ENCODE measurements at regions not wholly inside any gene's neighbourhood (a gene's known extent, or its start where the extent isn't known, plus 50 kb on each side); places are given as distances from the start of the nearest gene placed in this dataset.

DNA sequence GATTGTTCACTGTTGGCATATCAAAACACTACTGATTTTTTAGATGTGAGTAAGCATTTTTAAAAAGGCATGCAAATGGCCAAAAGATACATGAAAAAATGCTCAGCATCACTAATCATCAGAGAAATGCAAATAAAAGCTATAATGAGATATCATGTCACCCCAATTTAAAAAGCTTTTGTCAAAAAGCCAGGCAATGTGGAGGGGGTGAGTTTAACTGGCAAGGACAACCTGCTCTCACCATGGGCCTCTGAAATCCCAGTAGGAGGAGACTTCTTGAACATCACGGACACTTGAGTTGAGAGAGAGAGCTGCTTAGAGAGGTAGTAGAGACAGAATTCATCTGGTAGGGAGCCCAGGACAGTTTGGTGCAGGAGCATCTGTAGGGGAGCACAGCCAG lies 347.1 kb upstream of the MPDZ start:
- DNase-seq (ENCODE audit: low read depth, low spot score): no peak
- in situ Hi-C loops (cut with HindIII; ENCODE audit: low pct_unique_long_range_greater_than_20kb, low sequenced_read_pairs): no loop called here

DNA sequence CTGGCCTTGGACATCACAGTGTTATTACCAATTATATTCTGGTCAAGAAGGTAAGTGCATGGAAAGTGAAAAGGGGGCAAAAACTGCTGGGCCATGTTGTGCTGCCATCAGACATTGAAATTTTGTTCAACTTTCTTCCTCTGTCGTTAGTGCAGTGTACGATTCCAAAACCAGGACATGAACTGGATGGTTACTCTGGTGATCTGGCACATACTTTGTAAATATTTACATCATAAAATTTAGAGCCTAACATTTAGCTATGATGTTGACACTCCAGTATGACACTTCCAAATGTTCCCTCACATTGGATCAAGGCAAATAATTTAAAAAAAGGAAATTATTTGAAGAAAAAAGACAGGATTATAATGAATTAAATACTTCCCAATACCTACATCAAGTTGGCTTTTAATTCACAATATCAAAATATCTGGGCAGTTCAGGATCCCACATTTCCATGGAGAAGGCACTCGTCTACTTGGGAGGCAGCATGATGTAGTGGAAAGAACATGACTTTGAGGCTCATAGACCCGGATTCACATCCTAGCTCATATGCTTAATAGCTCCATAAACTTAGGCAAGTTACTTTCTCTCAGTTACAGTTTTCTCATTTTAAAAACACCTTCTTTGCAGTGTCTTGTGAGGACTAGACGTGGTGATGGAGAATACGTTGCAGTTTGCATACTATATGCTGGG lies 342.5 kb upstream of the MPDZ start:
- no peak for DNase-seq (ENCODE audit: low read depth, low spot score)
- in situ Hi-C loops (cut with HindIII; ENCODE audit: low pct_unique_long_range_greater_than_20kb, low sequenced_read_pairs): no loop called here

DNA sequence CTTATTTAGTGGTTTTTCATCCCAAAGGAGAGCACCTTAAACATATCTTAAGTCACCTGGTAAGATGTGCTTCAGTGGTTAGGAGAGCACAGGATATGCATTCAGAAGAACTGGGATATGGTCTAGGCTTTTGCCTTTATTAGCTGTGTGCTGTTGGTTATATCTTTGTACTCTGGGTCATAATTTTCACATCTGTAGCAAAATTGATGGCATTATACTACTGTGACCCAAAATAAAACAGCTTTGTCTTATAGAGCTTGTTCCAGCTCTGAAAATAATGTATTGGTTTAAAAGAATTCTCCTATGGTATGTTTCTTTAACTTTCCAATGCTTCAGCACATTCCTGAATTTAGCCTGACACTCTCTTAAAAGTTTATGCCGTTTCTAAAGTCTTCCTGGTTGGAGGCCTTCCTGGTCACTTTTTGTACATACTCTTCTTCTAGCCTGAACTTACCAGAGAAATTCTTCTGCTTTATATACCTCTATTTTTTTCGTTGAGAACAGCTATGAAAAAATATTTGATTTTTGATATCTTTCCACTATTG lies 337.1 kb upstream of the MPDZ start:
- no peak for DNase-seq (ENCODE audit: low read depth, low spot score)
- in situ Hi-C loops (cut with HindIII; ENCODE audit: low pct_unique_long_range_greater_than_20kb, low sequenced_read_pairs): no loop called here

DNA sequence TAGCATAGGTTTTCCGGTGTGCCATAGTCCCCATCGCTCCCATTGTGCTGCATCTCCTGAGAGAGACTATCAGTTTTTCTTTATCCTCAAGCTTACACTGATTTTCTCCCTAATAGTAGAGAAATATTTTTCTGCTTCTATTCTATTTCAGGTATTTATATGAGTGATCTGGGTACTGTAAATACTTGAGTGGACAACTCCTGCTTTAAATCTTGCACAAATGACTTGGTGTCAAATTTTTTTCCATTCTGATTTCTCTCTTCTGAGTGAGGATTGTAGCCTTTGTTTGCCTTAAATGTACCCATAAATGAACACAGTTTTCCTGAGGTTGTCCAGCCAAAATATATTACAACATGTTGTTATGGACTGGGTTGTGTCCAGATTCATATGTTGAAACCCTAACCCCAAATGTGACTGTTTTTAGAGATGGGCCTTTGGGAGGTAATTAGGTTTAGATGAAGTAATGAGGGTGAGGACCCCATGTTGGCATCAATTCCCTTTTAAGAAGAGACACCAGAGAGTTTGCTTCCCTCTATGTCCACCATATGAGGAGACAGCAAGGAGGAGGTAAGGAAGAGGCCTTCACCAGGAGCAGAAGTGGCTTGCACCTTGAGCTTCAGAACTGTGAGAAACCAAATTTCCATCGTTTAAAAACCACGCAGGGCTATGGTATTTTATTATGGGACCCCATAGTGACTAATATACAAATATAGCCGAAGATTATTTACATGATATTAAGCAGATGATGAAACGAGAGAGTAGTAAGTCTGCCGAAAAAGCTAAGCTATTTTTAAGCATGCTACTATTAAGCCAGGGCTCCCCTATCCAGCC lies 336.4 kb upstream of the MPDZ start:
- in situ Hi-C loops (cut with HindIII; ENCODE audit: low pct_unique_long_range_greater_than_20kb, low sequenced_read_pairs): no loop called here
- no peak for DNase-seq (ENCODE audit: low read depth, low spot score)

DNA sequence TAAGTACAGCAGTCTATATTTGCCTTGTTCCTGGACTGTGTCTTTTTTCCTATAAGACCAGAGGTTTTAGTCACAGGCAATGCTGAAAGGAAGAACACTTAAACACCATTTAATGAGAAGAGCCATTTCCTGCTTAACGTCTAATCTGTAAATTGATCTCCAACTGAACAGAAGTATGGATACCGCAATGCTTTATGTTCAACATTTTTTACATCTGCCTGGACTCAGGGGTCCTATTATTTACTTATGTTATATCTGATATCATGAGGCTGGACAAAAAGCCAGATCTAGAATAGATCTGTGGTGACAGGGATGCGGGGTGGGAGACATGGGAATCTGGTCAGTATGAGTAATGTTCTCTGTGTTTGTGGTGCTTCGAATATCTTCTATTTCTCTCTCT lies 334.6 kb upstream of the MPDZ start:
- DNase-seq (ENCODE audit: low read depth, low spot score): no peak
- in situ Hi-C loops (cut with HindIII; ENCODE audit: low pct_unique_long_range_greater_than_20kb, low sequenced_read_pairs): no loop called here

DNA sequence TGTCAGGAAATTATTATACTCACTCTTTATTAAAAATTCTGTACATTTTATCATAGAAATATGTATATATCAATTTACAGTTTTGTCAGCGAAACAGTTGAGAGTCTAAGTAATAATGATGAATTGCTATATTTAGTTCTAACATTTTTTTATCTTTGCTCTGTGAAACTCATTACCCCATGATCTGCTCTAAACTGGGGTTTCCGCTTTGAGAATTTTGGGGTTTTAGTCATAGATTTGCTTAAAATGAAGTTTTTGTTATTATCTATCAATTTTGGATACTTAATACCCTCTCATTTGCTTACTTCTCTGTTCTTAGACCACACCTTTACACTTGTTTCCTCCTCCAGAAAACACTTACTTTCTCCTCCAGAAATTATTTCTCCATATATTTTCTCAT lies 333.8 kb upstream of the MPDZ start:
- DNase-seq (ENCODE audit: low read depth, low spot score): no peak
- in situ Hi-C loops (cut with HindIII; ENCODE audit: low pct_unique_long_range_greater_than_20kb, low sequenced_read_pairs): no loop called here

DNA sequence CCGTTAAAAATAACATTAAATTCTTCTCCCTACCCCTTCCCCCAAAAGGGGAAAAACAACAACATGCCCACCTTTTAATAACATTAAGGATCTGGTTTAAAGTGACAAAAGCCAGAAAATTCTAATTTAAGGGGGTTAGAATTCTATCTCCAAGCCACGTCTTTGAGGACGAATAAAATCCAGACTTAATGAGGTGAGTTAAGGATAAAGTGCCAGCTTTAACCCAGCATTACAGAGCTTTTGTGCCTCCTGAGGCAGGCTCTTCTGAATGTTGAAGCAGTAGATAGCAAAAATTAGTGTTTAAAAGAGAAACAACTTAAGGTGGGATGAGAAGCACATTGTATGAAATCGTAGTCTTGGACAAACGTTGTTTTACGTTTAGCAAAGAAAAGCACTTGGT lies 329.0 kb upstream of the MPDZ start:
- in situ Hi-C loops (cut with HindIII; ENCODE audit: low pct_unique_long_range_greater_than_20kb, low sequenced_read_pairs): no loop called here

DNA sequence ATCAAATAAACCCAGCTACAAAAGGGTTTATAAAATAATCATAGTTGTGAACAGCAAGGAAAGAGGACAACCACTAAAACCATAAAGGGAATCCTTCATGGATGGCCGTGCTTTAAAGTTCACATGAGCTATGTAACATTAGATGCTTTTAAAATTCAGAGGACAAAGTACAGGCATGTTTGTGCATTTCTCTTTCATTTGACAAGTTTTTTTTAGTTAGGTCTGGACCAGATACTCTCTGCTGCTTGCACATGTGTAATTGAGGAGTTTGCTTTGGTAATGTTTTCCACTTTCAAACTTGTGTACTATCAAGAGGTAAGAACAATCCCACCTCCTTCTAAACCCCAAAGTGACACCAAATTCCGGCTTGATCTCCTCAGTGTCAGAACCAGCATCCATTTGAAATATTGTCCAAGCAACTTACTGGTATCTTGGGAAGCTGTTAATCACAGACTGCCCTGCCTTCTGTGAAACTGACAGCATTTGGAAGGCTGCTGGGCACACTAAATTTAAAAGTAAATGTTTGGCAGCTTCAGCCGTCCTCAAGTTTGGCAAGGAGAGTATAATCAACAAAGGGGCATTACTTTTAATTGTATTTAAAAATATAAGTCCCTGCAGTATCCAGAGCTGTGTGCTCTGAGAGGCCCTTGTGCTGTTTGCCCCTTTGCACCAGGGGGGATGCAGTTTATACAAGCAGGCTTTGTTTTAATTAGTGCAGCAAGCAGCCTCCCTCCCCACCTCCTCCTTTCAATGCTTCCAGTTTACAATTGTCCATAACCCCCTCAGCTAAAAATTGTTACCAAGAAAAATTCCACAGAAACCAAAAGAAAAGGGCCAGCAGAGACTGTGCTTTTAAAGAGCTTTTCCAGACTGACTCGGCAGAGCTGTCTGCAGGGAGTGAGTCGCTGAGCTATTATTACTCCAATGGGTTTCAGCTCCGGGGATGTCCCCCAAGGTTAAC lies 328.3 kb upstream of the MPDZ start:
- peak; percentile 8 for DNase-seq (ENCODE audit: low read depth, low spot score)
- in situ Hi-C loops (cut with HindIII; ENCODE audit: low pct_unique_long_range_greater_than_20kb, low sequenced_read_pairs): no loop called here

More for the DNA sequence above, 329.0 kb upstream of the MPDZ start:
- no peak for DNase-seq (ENCODE audit: low read depth, low spot score)

DNA sequence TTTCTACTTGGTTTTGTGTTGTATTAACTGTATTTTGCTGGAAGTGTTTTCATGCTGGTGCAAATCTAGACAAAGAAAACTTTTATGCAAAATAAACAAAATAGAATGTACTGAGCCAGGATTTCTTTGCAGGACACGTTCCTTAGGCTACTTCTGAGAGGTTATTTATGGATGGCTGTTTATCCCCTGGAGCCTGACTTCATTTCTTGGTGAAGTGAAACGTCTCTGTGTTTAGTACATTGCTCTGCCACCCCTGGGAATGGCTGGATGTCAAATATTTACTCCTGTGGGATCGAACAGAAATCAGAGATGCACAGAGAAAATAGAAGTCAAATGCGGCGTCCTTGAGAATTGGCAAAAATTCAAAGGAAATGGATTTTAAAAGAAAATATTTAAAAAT lies 327.1 kb upstream of the MPDZ start:
- DNase-seq (ENCODE audit: low read depth, low spot score): no peak
- in situ Hi-C loops (cut with HindIII; ENCODE audit: low pct_unique_long_range_greater_than_20kb, low sequenced_read_pairs): no loop called here

DNA sequence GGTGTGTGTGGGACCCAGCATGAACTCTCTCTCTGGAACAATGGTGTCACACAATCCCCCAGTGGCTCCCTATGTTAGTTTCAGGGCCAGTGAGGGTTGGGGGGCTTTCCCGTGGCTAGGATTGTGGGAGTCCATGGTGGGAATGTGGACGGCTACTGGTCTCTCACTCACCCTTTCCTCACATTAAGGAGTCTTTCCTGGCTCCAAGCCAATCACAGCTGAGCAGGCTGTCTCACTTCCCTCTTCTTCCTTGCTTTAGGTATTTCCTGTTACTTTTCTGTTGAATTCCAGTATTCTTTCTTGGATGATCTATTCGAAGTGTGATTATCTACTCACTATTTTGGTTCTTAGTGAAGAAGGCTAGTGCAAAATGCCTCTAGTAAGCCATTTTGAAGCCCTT lies 324.4 kb upstream of the MPDZ start:
- DNase-seq (ENCODE audit: low read depth, low spot score): no peak
- in situ Hi-C loops (cut with HindIII; ENCODE audit: low pct_unique_long_range_greater_than_20kb, low sequenced_read_pairs): no loop called here

DNA sequence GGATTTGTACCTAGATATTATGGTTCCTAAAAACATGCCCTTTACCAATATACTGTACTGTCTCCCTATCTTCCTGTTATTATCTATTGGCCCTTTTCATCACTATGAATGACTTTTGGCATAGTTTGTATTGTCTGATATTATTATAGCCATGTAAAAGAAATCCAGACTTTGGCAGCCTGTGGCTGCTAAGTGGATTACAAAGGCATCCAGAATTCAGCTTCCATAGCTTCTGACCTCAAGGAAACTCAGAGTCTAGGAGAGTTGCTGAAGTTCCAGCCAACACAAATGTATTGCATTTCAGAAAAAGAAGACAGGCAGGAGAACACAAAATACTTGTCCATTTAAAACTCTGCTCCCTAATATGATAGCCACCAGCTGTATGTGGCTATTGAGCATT lies 319.2 kb upstream of the MPDZ start:
- in situ Hi-C loops (cut with HindIII; ENCODE audit: low pct_unique_long_range_greater_than_20kb, low sequenced_read_pairs): no loop called here
- no peak for DNase-seq (ENCODE audit: low read depth, low spot score)

DNA sequence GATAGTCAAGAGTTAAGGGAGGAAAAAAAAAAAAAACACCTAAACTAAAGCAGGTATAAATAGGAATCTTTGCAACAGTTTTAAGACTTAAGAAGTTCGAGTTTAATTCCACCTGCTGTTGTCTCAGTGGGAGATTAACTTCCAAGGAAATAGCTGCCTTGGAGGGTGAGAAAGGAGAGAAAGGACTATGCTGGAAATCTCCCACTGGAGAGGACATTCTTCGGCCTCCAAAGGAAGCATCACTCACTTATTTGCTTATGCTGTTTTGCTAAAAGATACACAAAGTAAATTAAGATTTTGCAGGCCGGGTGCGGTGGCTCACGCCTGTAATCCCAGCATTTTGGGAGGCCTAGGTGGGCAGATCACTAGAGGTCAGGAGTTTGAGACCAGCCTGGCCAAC lies 317.9 kb upstream of the MPDZ start:
- in situ Hi-C loops (cut with HindIII; ENCODE audit: low pct_unique_long_range_greater_than_20kb, low sequenced_read_pairs): no loop called here

DNA sequence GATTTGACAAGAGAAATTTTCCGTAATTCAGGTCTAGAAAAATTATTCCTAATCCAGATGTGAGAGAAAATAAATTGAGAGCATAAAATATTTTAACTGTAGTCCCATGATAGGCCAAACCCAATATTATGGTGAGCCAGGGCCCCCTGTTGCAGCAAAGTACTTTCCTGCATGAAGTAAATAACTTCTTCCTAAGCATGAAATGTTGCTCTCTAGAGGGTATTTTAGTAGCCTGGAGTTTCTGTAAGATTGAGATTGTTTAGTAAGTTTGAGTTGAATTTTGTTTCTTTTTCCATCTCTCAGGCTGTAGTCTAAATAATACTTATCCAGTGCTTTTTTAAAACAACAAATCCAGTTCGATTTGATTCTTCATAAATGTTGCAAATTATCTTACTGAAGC lies 317.5 kb upstream of the MPDZ start:
- in situ Hi-C loops (cut with HindIII; ENCODE audit: low pct_unique_long_range_greater_than_20kb, low sequenced_read_pairs): no loop called here
- DNase-seq (ENCODE audit: low read depth, low spot score): no peak

More for the DNA sequence above, 317.9 kb upstream of the MPDZ start:
- DNase-seq (ENCODE audit: low read depth, low spot score): no peak

DNA sequence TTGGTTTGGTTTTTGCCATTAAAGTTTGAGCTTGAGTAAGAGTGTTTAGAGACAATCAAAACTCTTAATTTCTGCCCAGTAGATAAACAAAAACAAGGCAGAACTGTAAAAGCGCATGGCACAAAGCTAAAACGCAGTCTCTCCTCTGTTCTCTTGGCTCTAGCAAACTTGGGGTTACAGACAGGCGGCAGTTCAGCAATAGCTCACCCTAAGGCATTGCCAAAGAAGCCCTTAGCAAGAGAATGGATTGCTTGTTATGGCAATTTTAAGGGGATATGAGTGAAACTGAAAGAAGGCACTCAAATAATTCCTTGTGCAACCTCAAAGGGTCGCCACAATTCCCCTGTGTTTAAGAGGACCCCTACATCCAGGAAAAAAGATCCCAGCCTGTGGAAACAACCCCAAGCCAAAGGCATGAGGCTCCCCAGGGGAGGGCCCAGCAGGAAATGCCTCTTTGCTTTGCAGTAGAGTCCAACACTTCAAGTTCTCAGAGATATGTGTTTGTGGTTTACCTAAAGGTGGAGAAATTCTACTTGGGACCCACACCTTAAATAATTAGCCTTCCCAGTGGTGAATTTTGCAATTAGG lies 317.0 kb upstream of the MPDZ start:
- in situ Hi-C loops (cut with HindIII; ENCODE audit: low pct_unique_long_range_greater_than_20kb, low sequenced_read_pairs): no loop called here
- no peak for DNase-seq (ENCODE audit: low read depth, low spot score)

DNA sequence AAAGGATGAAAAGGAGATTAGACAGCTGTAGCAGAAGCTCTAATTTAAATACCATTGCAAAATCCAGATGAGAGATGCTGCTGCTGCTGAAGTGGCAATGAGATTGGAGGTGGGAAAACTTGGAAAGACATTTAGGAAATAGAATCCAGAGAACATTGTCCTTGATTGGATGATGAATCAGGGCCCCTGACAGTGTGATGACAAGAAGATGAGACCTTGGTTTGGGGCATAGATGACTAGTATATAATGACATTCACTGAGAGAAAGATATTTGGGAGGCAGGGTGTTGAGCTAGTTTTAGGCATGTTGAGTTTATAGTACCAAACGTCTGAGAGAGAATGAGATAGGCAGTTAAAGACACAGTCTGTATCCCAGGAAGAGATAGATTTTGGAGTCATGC lies 311.5 kb upstream of the MPDZ start:
- no peak for DNase-seq (ENCODE audit: low read depth, low spot score)
- in situ Hi-C loops (cut with HindIII; ENCODE audit: low pct_unique_long_range_greater_than_20kb, low sequenced_read_pairs): no loop called here

DNA sequence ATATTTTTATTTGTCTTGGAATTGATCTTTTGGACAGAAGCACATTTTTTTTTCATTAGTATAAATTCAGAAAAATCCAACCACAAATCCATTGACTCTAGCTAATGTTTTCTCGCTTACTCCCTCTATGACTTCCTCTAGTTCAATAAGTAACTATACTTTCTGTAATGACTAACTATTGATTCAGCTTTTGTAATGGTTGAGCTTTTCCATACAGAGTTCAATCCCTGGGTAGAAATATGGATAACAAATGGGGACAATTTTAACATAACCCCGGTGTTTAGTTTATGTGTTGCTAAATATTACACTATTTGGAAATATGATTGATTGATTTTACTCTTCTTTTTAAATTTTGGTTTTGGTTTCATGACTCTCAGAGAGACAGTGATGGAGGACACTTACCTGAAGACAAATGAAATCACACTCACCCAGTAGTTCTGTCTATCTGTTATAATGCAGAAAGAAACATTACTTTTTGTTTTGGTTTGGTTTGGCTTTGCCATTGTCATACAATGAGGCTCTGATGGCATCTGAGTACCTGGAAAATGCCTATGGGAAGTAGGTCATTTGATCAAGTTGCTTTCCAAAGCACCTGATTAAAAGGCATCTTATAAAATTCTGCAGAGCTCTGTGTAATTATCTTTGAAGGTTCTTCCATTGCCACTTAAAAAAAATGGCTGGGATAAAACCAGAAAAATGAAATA lies 309.7 kb upstream of the MPDZ start:
- in situ Hi-C loops (cut with HindIII; ENCODE audit: low pct_unique_long_range_greater_than_20kb, low sequenced_read_pairs): no loop called here
- DNase-seq (ENCODE audit: low read depth, low spot score): no peak
